ENCODE measurements at regions not wholly inside any gene's neighbourhood (a gene's known extent, or its start where the extent isn't known, plus 50 kb on each side); places are given as distances from the start of the nearest gene placed in this dataset.

DNA sequence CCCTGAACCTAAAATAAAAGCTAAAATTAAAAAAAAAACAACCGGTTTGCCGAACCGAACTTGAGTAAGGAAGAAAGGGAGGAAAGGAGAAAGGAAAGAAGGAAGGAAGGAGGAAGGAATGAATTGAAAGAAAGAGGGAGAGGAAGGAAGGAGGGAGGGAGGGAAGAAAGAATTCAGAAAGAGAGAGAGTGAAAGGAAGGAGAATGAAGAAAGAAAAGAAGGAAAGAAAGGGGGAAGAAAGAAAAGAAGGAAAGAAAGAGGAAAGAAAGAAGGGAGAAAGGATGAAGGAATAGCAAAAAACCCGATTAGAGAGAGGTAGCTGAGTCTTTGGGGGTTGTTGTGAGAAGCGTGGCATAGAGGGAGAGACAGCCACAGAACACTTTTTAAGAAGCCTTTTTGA is 121.4 kb downstream of the FGF18 start:
- ATAC-seq (no peak), DNase-seq (ENCODE audit: low read depth, low spot score) (no peak)
- no peaks in the 10 kb centered on the region for H3K9me3 ChIP-seq (ENCODE audit: control insufficient read depth, insufficient read depth, low read depth, low read length)
- H3K36me3 ChIP-seq (ENCODE audit: control insufficient read depth, insufficient read depth, low read length), result no peaks in the 10 kb centered on the region
- BruUV-seq (replicated peaks), result no TSS peak
- in situ Hi-C loops (cut with HindIII; ENCODE audit: low pct_unique_long_range_greater_than_20kb, low sequenced_read_pairs) (no loop called here), intact Hi-C loops (cut with micrococcal nuclease; ENCODE audit: unreplicated experiment) (no loop called here)
- no peaks in the 10 kb centered on the region for H3K27me3 ChIP-seq (ENCODE audit: control insufficient read depth, insufficient read depth, low read length)
- ChIA-PET CTCF (no interaction called here), POLR2A (no interaction called here)
- no peak overlapping the region for H3K27ac ChIP-seq (ENCODE audit: low read length)
- H3K4me1 ChIP-seq (ENCODE audit: control insufficient read depth, insufficient read depth, low read length), result no peaks in the 10 kb centered on the region
- no peak overlapping the region for H3K4me3 ChIP-seq (ENCODE audit: low read depth in 2 of 2, low read length in 2 of 2)
- TF ChIP-seq POLR2AphosphoS5 (IDR thresholded peaks at IDR 0.05; ENCODE audit: low read depth, low read length) (no peak), TCF7L2 (IDR thresholded peaks at IDR 0.05; ENCODE audit: low read depth, low read length) (no peak), CTCF (IDR thresholded peaks at IDR 0.05) (no peak), SIN3A (IDR thresholded peaks at IDR 0.05; ENCODE audit: borderline replicate concordance, insufficient read depth, low read depth, low read length) (no peak)
- TF ChIP-seq, protein P1, sequence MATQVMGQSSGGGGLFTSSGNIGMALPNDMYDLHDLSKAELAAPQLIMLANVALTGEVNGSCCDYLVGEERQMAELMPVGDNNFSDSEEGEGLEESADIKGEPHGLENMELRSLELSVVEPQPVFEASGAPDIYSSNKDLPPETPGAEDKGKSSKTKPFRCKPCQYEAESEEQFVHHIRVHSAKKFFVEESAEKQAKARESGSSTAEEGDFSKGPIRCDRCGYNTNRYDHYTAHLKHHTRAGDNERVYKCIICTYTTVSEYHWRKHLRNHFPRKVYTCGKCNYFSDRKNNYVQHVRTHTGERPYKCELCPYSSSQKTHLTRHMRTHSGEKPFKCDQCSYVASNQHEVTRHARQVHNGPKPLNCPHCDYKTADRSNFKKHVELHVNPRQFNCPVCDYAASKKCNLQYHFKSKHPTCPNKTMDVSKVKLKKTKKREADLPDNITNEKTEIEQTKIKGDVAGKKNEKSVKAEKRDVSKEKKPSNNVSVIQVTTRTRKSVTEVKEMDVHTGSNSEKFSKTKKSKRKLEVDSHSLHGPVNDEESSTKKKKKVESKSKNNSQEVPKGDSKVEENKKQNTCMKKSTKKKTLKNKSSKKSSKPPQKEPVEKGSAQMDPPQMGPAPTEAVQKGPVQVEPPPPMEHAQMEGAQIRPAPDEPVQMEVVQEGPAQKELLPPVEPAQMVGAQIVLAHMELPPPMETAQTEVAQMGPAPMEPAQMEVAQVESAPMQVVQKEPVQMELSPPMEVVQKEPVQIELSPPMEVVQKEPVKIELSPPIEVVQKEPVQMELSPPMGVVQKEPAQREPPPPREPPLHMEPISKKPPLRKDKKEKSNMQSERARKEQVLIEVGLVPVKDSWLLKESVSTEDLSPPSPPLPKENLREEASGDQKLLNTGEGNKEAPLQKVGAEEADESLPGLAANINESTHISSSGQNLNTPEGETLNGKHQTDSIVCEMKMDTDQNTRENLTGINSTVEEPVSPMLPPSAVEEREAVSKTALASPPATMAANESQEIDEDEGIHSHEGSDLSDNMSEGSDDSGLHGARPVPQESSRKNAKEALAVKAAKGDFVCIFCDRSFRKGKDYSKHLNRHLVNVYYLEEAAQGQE (IDR thresholded peaks at IDR 0.05; ENCODE audit: insufficient read depth in 1 of 2, low read depth in 2 of 2, low read length in 1 of 2), result no peak

DNA sequence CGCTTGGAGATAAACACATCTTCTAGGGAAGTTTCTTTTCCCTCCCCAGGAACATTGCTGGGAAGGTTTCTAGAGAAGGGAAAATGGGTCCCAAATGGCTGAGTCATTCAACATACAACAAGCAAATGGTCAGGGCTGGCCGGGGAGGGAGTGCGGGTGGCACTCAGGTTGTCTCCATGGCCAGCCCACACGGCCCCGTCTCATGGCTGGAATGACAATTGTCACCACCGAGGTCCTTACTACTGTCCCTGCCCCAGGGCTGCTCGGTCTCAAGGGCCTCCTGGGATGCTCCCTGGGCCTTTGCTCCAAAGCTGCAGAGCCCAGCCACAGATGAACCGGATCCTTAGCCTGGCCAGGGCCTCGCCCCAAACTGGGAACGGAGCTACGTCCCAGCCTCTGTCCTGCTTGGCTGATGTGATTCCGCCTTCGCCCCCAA is 121.9 kb downstream of the FGF18 start:
- no peak overlapping the region for H3K4me3 ChIP-seq (ENCODE audit: low read depth in 2 of 2, low read length in 2 of 2)
- H3K4me1 ChIP-seq (ENCODE audit: control insufficient read depth, insufficient read depth, low read length), result no peaks in the 10 kb centered on the region
- intact Hi-C loops (cut with micrococcal nuclease; ENCODE audit: unreplicated experiment), result no loop called here
- no peaks in the 10 kb centered on the region for H3K36me3 ChIP-seq (ENCODE audit: control insufficient read depth, insufficient read depth, low read length)
- in situ Hi-C loops (cut with HindIII; ENCODE audit: low pct_unique_long_range_greater_than_20kb, low sequenced_read_pairs), result no loop called here
- H3K27me3 ChIP-seq (ENCODE audit: control insufficient read depth, insufficient read depth, low read length), result no peaks in the 10 kb centered on the region
- no TSS peak for BruUV-seq (replicated peaks)
- DNase-seq (ENCODE audit: low read depth, low spot score) (no peak), ATAC-seq (no peak)
- H3K27ac ChIP-seq (ENCODE audit: low read length), result no peak overlapping the region
- no peak for TF ChIP-seq POLR2AphosphoS5 (IDR thresholded peaks at IDR 0.05; ENCODE audit: low read depth, low read length)
- TF ChIP-seq CTCF (IDR thresholded peaks at IDR 0.05), result no peak
- no peak for TF ChIP-seq TCF7L2 (IDR thresholded peaks at IDR 0.05; ENCODE audit: low read depth, low read length)
- TF ChIP-seq, protein P1 (IDR thresholded peaks at IDR 0.05; ENCODE audit: insufficient read depth in 1 of 2, low read depth in 2 of 2, low read length in 1 of 2), result no peak
- no peak for TF ChIP-seq SIN3A (IDR thresholded peaks at IDR 0.05; ENCODE audit: borderline replicate concordance, insufficient read depth, low read depth, low read length)
- CTCF ChIA-PET, result no interaction called here
- H3K9me3 ChIP-seq (ENCODE audit: control insufficient read depth, insufficient read depth, low read depth, low read length), result no peaks in the 10 kb centered on the region
- POLR2A ChIA-PET, result no interaction called here

Data from Panc1 (cell line).